ENCODE measurements at regions not wholly inside any gene's neighbourhood (a gene's known extent, or its start where the extent isn't known, plus 50 kb on each side); places are given as distances from the start of the nearest gene placed in this dataset.

DNA sequence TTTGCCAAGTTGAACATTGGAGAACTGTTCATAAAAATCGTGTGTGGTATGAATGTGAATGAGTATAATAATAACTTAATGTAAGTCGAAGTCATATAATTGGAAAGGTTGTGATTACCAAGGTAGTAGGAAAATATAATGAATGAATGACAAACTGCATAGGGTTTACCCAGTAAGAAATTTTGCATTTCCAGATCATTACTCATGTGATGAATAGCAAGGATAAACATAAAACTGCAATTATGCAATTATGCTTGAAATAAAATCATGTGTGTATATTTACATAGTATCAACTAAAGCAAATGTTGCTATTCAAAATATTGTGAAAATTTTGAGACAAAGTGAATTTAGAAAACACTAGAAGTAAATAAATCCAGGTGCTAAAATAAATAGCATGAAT lies 1108.7 kb upstream of the TMEFF2 start:
- H3K4me1 ChIP-seq (ENCODE audit: control insufficient read depth, insufficient read depth, low read length) = no peaks in the 10 kb centered on the region
- in situ Hi-C loops (cut with MboI) = no loop called here
- TF ChIP-seq MEF2A (IDR thresholded peaks at IDR 0.05; ENCODE audit: insufficient read depth, low read depth, low read length) = no peak
- no peak for TF ChIP-seq E4F1 (IDR thresholded peaks at IDR 0.05; ENCODE audit: borderline replicate concordance, partially characterized antibody)
- no peak for TF ChIP-seq ATF2 (IDR thresholded peaks at IDR 0.05; ENCODE audit: low read length)
- no peak for TF ChIP-seq SMAD5 (IDR thresholded peaks at IDR 0.05; ENCODE audit: low read depth)
- H3K9ac ChIP-seq (ENCODE audit: control insufficient read depth, insufficient read depth, low read length) = no peak overlapping the region
- 0% methylated on average over 2 of the region's 2 CpGs for WGBS (ENCODE audit: insufficient coverage, insufficient replicate concordance, low lambda C conversion rate, missing lambda C conversion rate)
- ChIA-PET SMC1A (ENCODE audit: uncharacterized antibody, unreplicated experiment) (no interaction called here), RAD21 (ENCODE audit: unreplicated experiment) (no interaction called here), POLR2A (no interaction called here), CTCF (interaction anchor here (0.7 kb wide), 1 partner anchor 1533 kb away, joined by 3 read pairs; no protein-coding TSS in a partner anchor)
- intact Hi-C loops (cut with micrococcal nuclease; ENCODE audit: unreplicated experiment) = no loop called here
- no peak overlapping the region for H2AFZ ChIP-seq (ENCODE audit: control insufficient read depth, low read depth, low read length)
- FAIRE-seq = no peak
- H3K9me3 ChIP-seq (replicated peaks; ENCODE audit: control insufficient read depth, insufficient read depth, low read length) = no peaks in the 10 kb centered on the region
- no peaks in the 10 kb centered on the region for H3K79me2 ChIP-seq (ENCODE audit: control insufficient read depth, insufficient read depth, low read length)
- BruUV-seq (replicated peaks) = no TSS peak
- no peaks in the 10 kb centered on the region for H3K36me3 ChIP-seq (ENCODE audit: control insufficient read depth in 2 of 2, insufficient read depth in 2 of 2, low read length in 1 of 2)
- H4K20me1 ChIP-seq (ENCODE audit: control insufficient read depth, insufficient read depth) = no peaks in the 10 kb centered on the region
- no peak overlapping the region for H3K4me3 ChIP-seq
- H3K27me3 ChIP-seq (replicated peaks in 1 of 2; ENCODE audit: control insufficient read depth in 2 of 2, insufficient read depth in 2 of 2, low read length in 1 of 2) = no peaks in the 10 kb centered on the region
- H3K27ac ChIP-seq (ENCODE audit: control insufficient read depth, insufficient read depth) = no peak overlapping the region
- no peak for ATAC-seq
- no peak for DNase-seq (ENCODE audit: low read depth, low spot score)
- H3K4me2 ChIP-seq (ENCODE audit: control insufficient read depth, insufficient read depth) = no peak overlapping the region

Data from GM12878 (cell line).